Tibial nerve (tissue), 4 donors: ENCODE measurements at regions not wholly inside any gene's neighbourhood (a gene's known extent, or its start where the extent isn't known, plus 50 kb on each side); places are given as distances from the start of the nearest gene placed in this dataset.

Experiments
- EP300 ChIP-seq, 2 donors: sonication (generic); formaldehyde crosslinking; IDR thresholded peaks; one replicate each; pipeline ENCODE4 v1.6.1; 2017; ENCODE audit warnings: antibody characterized with exemption in 2 of 2, mild to moderate bottlenecking in 1 of 2
- POLR2A ChIP-seq, 2 donors: fragments of 450-650 bp; IDR thresholded peaks; one replicate each; pipeline ENCODE4 v1.6.1; 2017; ENCODE audit warnings: antibody characterized with exemption in 2 of 2, mild to moderate bottlenecking in 2 of 2, moderate library complexity in 2 of 2
- TF ChIP-seq, protein P1 (sequence below), 5 experiments: fragments of 200-600 bp in 3 of 5; fragments of 450-650 bp in 2 of 5; sonication (generic) in 3 of 5; IDR thresholded peaks; one replicate each; pipeline ENCODE4 v1.5.1; 2016 to 2019; ENCODE audit warnings: antibody characterized with exemption in 5 of 5, mild to moderate bottlenecking in 3 of 5, moderate library complexity in 2 of 5

DNA sequence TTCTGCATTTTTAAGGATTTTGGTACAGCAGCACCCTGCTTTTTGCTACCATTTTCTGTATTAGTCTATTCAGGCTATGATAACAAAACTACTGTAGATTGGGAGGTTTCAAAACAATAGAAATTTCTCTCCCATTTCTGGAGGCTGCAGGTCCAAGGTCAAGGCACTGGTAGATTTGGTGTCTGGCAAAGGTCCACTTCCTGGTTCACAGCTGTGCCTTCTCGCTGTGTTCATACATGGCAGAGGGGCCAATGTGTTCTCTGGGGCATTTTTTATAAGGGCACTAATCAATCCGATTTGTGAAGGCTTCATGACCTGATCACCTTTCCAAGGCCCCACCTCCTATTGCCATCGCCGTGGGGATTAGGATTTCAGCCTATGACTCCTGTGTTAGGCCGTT, 268.1 kb upstream of the RTL1 start:
- TF ChIP-seq, protein P1, sequence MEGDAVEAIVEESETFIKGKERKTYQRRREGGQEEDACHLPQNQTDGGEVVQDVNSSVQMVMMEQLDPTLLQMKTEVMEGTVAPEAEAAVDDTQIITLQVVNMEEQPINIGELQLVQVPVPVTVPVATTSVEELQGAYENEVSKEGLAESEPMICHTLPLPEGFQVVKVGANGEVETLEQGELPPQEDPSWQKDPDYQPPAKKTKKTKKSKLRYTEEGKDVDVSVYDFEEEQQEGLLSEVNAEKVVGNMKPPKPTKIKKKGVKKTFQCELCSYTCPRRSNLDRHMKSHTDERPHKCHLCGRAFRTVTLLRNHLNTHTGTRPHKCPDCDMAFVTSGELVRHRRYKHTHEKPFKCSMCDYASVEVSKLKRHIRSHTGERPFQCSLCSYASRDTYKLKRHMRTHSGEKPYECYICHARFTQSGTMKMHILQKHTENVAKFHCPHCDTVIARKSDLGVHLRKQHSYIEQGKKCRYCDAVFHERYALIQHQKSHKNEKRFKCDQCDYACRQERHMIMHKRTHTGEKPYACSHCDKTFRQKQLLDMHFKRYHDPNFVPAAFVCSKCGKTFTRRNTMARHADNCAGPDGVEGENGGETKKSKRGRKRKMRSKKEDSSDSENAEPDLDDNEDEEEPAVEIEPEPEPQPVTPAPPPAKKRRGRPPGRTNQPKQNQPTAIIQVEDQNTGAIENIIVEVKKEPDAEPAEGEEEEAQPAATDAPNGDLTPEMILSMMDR (IDR thresholded peaks at IDR 0.05): no peak
- TF ChIP-seq EP300 (IDR thresholded peaks at IDR 0.05): no peak
- TF ChIP-seq POLR2A (IDR thresholded peaks at IDR 0.05): no peak
